ENCODE measurements at regions not wholly inside any gene's neighbourhood (a gene's known extent, or its start where the extent isn't known, plus 50 kb on each side); places are given as distances from the start of the nearest gene placed in this dataset.

GRCh38 chr11:134637091-134638015, 225.3 kb upstream of the B3GAT1 start:
- TF ChIP-seq POLR2A (IDR thresholded peaks at IDR 0.05) (no peak), CTCF (IDR thresholded peaks at IDR 0.05) (no peak), POLR2AphosphoS5 (IDR thresholded peaks at IDR 0.05) (no peak)

Measured in prostate gland (tissue), 2 donors.